Body of pancreas (tissue), 4 donors: ENCODE measurements at regions not wholly inside any gene's neighbourhood (a gene's known extent, or its start where the extent isn't known, plus 50 kb on each side); places are given as distances from the start of the nearest gene placed in this dataset.

ENCODE experiments used
- ATAC-seq: fragments of 150-250 bp; one replicate; pipeline ENCODE4 v1.9.1; 2016
- DNase-seq, 4 donors: peaks; one replicate each; pipeline ENCODE4 v3.0.0-alpha.2; 2019
- H3K27ac ChIP-seq, 4 donors: fragments of 200-600 bp; sonication (generic); 1 replicate in 3 of 4; 2 replicates in 1 of 4; pipeline versions ENCODE4 v1.5.1 to v1.6.1; 2016 to 2019; ENCODE audit warnings: mild to moderate bottlenecking in 1 of 4, mixed read lengths in 1 of 4, moderate library complexity in 1 of 4
- H3K27me3 ChIP-seq, 2 donors: fragments of 200-600 bp; sonication (generic); one replicate each; pipeline ENCODE4 v1.6.0; 2016; ENCODE audit warnings: mild to moderate bottlenecking in 1 of 2
- H3K36me3 ChIP-seq, 2 donors: fragments of 200-600 bp; sonication (generic); replicated peaks in 1 of 2; 2 replicates each; pipeline ENCODE4 v1.5.1; 2016; ENCODE audit warnings: low read depth in 2 of 2; ENCODE audit not compliant: insufficient read depth in 1 of 2
- H3K4me1 ChIP-seq: fragments of 200-600 bp; sonication (generic); one replicate; pipeline ENCODE4 v1.6.0; 2016
- H3K4me3 ChIP-seq, 2 donors: fragments of 200-600 bp; sonication (generic); 1 replicate in 1 of 2; 2 replicates in 1 of 2; pipeline ENCODE4 v1.5.1; 2016 to 2019
- H3K9me3 ChIP-seq, 3 donors: fragments of 200-600 bp; sonication (generic); 1 replicate in 2 of 3; 2 replicates in 1 of 3; pipeline ENCODE4 v1.5.1; 2016
- POLR2A ChIP-seq, 3 donors: fragments of 450-650 bp; IDR thresholded peaks; one replicate each; pipeline ENCODE4 v1.6.1; 2016; ENCODE audit warnings: antibody characterized with exemption in 3 of 3, mild to moderate bottlenecking in 2 of 3
- WGBS, 2 donors: methylation state at CpG; one replicate each; pipeline ENCODE4 v1.1.5; 2017; 5-methylcytosine and 5-hydroxymethylcytosine counted together
- intact Hi-C: fragments of 100-400 bp; cut with DNase I; formaldehyde crosslinking; loops from one replicate; pipeline ENCODE4 v1.15.1; 2023
- TF ChIP-seq, protein P1 (sequence below), 7 experiments: fragments of 450-650 bp in 4 of 7; fragments of 200-600 bp in 3 of 7; sonication (generic) in 3 of 7; IDR thresholded peaks; one replicate each; pipeline ENCODE4 v1.5.1; 2016 to 2019; ENCODE audit warnings: antibody characterized with exemption in 7 of 7

DNA sequence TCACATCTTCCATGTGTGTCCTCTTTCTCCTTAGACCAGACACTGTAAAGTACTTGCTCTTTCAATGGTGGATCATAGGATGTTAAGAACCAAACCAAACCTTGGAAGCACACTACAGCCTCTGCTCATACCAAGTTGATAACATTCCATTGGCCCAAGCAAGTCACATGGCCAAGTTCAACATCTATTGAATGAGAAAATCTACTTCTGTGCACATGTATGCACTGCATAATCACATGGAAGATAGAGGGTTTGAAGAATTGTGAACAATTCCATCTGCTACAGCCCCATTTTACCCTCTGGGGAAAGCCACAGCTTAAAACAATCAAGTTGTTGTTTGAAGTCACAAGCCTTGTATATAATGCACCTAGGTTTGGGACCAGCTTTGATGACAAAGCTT lies 68.2 kb downstream of the MFAP3 start:
- Histone ChIP-seq H3K36me3 (no peaks in the 10 kb centered on the region), H3K9me3 (no peaks in the 10 kb centered on the region), H3K4me3 (no peak overlapping the region), H3K4me1 (no peaks in the 10 kb centered on the region), H3K27ac (no peak overlapping the region), H3K27me3 (no peaks in the 10 kb centered on the region)
- DNase-seq (no peak), ATAC-seq (no peak)
- intact Hi-C loops, result no loop called here
- TF ChIP-seq, protein P1, sequence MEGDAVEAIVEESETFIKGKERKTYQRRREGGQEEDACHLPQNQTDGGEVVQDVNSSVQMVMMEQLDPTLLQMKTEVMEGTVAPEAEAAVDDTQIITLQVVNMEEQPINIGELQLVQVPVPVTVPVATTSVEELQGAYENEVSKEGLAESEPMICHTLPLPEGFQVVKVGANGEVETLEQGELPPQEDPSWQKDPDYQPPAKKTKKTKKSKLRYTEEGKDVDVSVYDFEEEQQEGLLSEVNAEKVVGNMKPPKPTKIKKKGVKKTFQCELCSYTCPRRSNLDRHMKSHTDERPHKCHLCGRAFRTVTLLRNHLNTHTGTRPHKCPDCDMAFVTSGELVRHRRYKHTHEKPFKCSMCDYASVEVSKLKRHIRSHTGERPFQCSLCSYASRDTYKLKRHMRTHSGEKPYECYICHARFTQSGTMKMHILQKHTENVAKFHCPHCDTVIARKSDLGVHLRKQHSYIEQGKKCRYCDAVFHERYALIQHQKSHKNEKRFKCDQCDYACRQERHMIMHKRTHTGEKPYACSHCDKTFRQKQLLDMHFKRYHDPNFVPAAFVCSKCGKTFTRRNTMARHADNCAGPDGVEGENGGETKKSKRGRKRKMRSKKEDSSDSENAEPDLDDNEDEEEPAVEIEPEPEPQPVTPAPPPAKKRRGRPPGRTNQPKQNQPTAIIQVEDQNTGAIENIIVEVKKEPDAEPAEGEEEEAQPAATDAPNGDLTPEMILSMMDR (IDR thresholded peaks at IDR 0.05), result no peak
- no peak for TF ChIP-seq POLR2A (IDR thresholded peaks at IDR 0.05)

- no peak for TF ChIP-seq POLR2A (IDR thresholded peaks at IDR 0.05)
- TF ChIP-seq, protein P1 (IDR thresholded peaks at IDR 0.05), result no peak
- H3K27ac ChIP-seq, result no peak overlapping the region
- H3K27me3 ChIP-seq, result no peaks in the 10 kb centered on the region
- H3K36me3 ChIP-seq, result no peaks in the 10 kb centered on the region
- ATAC-seq (no peak), DNase-seq (no peak)
- no peak overlapping the region for H3K4me3 ChIP-seq
- H3K9me3 ChIP-seq, result no peaks in the 10 kb centered on the region
- intact Hi-C loops, result no loop called here
- H3K4me1 ChIP-seq, result no peaks in the 10 kb centered on the region
- 59 to 67% methylated on average over 7 of the region's 7 CpGs for WGBS, 2 donors
These were observed 69.0 kb downstream of the MFAP3 start for GRCh38 chr5:154107756-154108155.

DNA sequence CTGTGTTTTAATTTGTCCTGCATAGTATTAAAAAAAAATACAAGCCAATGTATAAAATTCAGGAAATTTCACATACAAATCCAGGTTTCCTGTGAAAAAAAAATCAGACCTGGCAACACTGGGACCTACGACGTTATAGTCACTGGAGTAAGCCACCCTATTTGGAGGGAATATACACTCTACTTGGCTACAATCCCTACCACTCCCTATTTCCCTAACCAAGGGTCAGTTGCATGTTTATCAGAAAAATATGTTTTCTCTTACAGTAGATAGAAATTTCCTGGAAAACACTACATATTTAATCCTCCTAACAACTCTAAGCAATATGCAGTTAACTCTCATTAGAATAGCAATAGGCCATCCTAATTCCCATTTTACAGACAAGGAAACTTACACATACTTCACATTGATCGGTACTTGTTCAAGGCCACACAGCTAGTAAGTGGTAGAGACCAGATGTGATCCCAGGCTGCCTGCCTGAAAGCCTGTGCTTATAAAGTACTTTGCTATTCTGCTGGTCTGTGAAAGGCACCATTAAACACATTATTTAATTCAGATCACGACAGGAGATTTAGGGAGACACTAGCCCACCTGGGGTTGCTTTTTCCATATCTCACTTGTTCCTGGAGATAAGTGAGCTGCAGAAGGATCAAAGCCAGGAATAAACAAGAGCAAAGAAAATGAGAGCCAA lies 70.8 kb downstream of the MFAP3 start:
- no peaks in the 10 kb centered on the region for H3K27me3 ChIP-seq
- intact Hi-C loops, result no loop called here
- no peak for DNase-seq
- no peaks in the 10 kb centered on the region for H3K9me3 ChIP-seq
- no peak for ATAC-seq
- no peak overlapping the region for H3K4me3 ChIP-seq
- WGBS, 2 donors, result 45 to 46% methylated on average over 4 of the region's 4 CpGs
- H3K4me1 ChIP-seq, result no peaks in the 10 kb centered on the region
- no peaks in the 10 kb centered on the region for H3K36me3 ChIP-seq
- no peak overlapping the region for H3K27ac ChIP-seq
- TF ChIP-seq POLR2A (IDR thresholded peaks at IDR 0.05), result no peak
- TF ChIP-seq, protein P1 (IDR thresholded peaks at IDR 0.05), result no peak

- WGBS, 2 donors, result 82 to 86% methylated on average over 1 of the region's 1 CpG
- Histone ChIP-seq H3K36me3 (no peaks in the 10 kb centered on the region), H3K4me3 (no peak overlapping the region), H3K27ac (no peak overlapping the region), H3K4me1 (no peaks in the 10 kb centered on the region), H3K9me3 (no peaks in the 10 kb centered on the region), H3K27me3 (no peaks in the 10 kb centered on the region)
- intact Hi-C loops, result no loop called here
- ATAC-seq (no peak), DNase-seq (no peak)
- no peak for TF ChIP-seq POLR2A (IDR thresholded peaks at IDR 0.05)
- TF ChIP-seq, protein P1 (IDR thresholded peaks at IDR 0.05), result no peak
These were observed 71.3 kb downstream of the MFAP3 start for GRCh38 chr5:154110107-154110453.

DNA sequence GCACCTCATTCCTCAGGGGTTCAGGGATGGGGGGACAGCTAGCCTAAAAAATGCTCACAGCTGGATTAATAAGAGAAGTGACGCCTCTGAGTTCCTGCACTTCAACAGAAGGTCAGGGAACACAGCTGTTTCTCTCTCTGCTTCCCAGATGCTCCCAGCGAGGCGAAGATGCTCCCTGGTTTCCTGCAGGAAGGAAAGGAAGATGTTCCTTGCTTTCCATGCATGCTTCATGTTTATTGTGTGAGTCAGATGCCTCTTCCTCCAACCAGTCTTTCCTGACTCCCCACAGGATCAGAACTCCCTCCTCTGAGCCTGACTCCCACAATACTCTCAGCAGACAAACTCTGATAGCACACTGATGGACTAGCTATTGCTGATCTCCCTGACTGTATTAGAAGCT lies 71.9 kb downstream of the MFAP3 start:
- Histone ChIP-seq H3K4me1 (no peaks in the 10 kb centered on the region), H3K27ac (no peak overlapping the region), H3K27me3 (no peaks in the 10 kb centered on the region), H3K9me3 (no peaks in the 10 kb centered on the region), H3K4me3 (no peak overlapping the region), H3K36me3 (no peaks in the 10 kb centered on the region)
- intact Hi-C loops, result no loop called here
- DNase-seq (no peak), ATAC-seq (no peak)
- no peak for TF ChIP-seq POLR2A (IDR thresholded peaks at IDR 0.05)
- TF ChIP-seq, protein P1 (IDR thresholded peaks at IDR 0.05), result no peak
- 63 to 65% methylated on average over 3 of the region's 3 CpGs for whole genome bisulfite sequencing, 2 donors
